ENCODE measurements at regions not wholly inside any gene's neighbourhood (a gene's known extent, or its start where the extent isn't known, plus 50 kb on each side); places are given as distances from the start of the nearest gene placed in this dataset.

GRCh38 chr12:124210991-124211577, 83.8 kb upstream of the RFLNA start:
- TF ChIP-seq CTCF (IDR thresholded peaks at IDR 0.05) (no peak), EZH2 (IDR thresholded peaks at IDR 0.05) (no peak)

Measured in neural progenitor cell (in vitro differentiated cells).